ENCODE measurements at regions not wholly inside any gene's neighbourhood (a gene's known extent, or its start where the extent isn't known, plus 50 kb on each side); places are given as distances from the start of the nearest gene placed in this dataset.

DNA sequence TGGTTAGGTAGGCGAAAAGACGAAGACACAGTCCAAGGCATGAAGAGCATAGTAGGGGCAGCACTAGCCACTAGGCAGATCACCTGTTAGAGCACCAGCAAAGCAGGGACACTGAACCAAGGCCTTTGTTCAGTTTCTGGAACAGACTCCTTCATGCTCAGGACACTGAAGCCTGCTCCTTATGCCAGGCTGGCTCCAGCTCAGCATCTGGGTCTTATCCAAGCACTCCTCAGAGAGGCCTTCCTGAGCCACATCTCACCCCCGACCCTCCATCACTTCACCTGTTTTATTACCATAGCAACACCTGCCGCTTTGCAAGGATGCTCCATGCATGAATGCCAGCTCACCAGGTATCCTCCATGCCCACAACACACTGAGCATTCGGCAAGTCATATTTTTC lies 206.3 kb upstream of the CHRNA7 start:
- TF ChIP-seq POLR2A (IDR thresholded peaks at IDR 0.05), result no peak
- TF ChIP-seq, protein P1, sequence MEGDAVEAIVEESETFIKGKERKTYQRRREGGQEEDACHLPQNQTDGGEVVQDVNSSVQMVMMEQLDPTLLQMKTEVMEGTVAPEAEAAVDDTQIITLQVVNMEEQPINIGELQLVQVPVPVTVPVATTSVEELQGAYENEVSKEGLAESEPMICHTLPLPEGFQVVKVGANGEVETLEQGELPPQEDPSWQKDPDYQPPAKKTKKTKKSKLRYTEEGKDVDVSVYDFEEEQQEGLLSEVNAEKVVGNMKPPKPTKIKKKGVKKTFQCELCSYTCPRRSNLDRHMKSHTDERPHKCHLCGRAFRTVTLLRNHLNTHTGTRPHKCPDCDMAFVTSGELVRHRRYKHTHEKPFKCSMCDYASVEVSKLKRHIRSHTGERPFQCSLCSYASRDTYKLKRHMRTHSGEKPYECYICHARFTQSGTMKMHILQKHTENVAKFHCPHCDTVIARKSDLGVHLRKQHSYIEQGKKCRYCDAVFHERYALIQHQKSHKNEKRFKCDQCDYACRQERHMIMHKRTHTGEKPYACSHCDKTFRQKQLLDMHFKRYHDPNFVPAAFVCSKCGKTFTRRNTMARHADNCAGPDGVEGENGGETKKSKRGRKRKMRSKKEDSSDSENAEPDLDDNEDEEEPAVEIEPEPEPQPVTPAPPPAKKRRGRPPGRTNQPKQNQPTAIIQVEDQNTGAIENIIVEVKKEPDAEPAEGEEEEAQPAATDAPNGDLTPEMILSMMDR (IDR thresholded peaks at IDR 0.05), result no peak

Data from thyroid gland (tissue), 4 donors.